GM10248 (cell line): ENCODE measurements at regions not wholly inside any gene's neighbourhood (a gene's known extent, or its start where the extent isn't known, plus 50 kb on each side); places are given as distances from the start of the nearest gene placed in this dataset.

Experiments used
- CTCF ChIA-PET: fragments of 300-600 bp; sonication (Branson Sonifier 250); formaldehyde crosslinking; extraction: SDS; loops from one replicate; lab custom pipeline; 2021; ENCODE audit warnings: antibody characterized with exemption; lab: Yijun Ruan, JAX
- POLR2A ChIA-PET: fragments of 350-650 bp; sonication (Branson Sonifier 250); formaldehyde crosslinking; extraction: SDS; loops from one replicate; lab custom pipeline; 2020; ENCODE audit warnings: antibody characterized with exemption; lab: Yijun Ruan, JAX
- DNase-seq: peaks from one replicate; pipeline ENCODE4 v3.0.0; 2012; ENCODE audit errors: extremely low spot score
- CTCF ChIP-seq: IDR thresholded peaks from 2 replicates; pipeline ENCODE4 v1.5.1; 2012; ENCODE audit warnings: mild to moderate bottlenecking, low read depth; ENCODE audit errors: extremely low read depth, missing control alignments, control extremely low read depth

- ChIA-PET POLR2A (no interaction called here), CTCF (interaction anchor here (1.2 kb wide), 1 partner anchor 23 kb away, joined by 3 read pairs; no protein-coding TSS in a partner anchor)
- DNase-seq: no peak
- TF ChIP-seq CTCF: no peak
These were observed 625.8 kb upstream of the ADGRL2 start for GRCh38 chr1:81174811-81175476.

- CTCF ChIA-PET: no interaction called here
- POLR2A ChIA-PET: no interaction called here
- TF ChIP-seq CTCF: no peak
- no peak for DNase-seq
These were observed 626.7 kb upstream of the ADGRL2 start for GRCh38 chr1:81174052-81174451.

GRCh38 chr1:81172483-81172882 is 628.3 kb upstream of the ADGRL2 start:
- CTCF ChIA-PET: interaction anchor here (1.3 kb wide), 1 partner anchor 10 kb away, joined by 3 read pairs; no protein-coding TSS in a partner anchor
- DNase-seq: no peak
- TF ChIP-seq CTCF: no peak
- POLR2A ChIA-PET: no interaction called here

- CTCF ChIA-PET: no interaction called here
These were observed 630.0 kb upstream of the ADGRL2 start for GRCh38 chr1:81170721-81171120.

GRCh38 chr1:81165963-81166362 is 634.8 kb upstream of the ADGRL2 start:
- TF ChIP-seq CTCF: no peak
- ChIA-PET CTCF (interaction anchor here (1.3 kb wide), 1 partner anchor 28 kb away, joined by 4 read pairs; no protein-coding TSS in a partner anchor), POLR2A (no interaction called here)
- no peak for DNase-seq

More at GRCh38 chr1:81170721-81171120, 630.0 kb upstream of the ADGRL2 start:
- no peak for TF ChIP-seq CTCF
- POLR2A ChIA-PET: no interaction called here
- DNase-seq: no peak

- no peak for TF ChIP-seq CTCF
- ChIA-PET CTCF (no interaction called here), POLR2A (no interaction called here)
- no peak for DNase-seq
These were observed 640.0 kb upstream of the ADGRL2 start for GRCh38 chr1:81160696-81161095.
